ENCODE measurements at regions not wholly inside any gene's neighbourhood (a gene's known extent, or its start where the extent isn't known, plus 50 kb on each side); places are given as distances from the start of the nearest gene placed in this dataset.

DNA sequence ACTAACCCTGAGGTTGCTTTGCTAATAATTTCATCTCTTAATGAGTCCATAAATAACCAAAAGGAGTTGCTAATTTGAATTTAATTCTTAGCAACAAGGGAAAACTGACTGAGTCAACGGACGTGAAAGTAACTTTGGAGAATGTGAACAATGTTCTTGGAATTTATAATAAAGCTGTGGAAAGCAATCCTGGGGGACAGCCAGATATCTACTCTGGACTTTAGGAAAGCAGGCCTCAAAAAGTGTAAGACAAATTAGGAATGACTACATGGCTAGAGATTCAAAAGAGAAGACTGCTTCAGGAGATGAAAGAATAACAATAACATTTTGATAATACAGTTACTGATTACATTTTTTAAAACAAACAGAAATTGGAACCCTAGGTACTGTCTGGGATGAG, 318.4 kb upstream of the COL8A1 start (continued):
- TF ChIP-seq, protein P1, sequence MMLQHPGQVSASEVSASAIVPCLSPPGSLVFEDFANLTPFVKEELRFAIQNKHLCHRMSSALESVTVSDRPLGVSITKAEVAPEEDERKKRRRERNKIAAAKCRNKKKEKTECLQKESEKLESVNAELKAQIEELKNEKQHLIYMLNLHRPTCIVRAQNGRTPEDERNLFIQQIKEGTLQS (IDR thresholded peaks at IDR 0.05; ENCODE audit: borderline replicate concordance, extremely low read depth, low read depth, low read length), result no peak
- no peak for TF ChIP-seq ZNF24 (IDR thresholded peaks at IDR 0.05)
- TF ChIP-seq, protein P2, sequence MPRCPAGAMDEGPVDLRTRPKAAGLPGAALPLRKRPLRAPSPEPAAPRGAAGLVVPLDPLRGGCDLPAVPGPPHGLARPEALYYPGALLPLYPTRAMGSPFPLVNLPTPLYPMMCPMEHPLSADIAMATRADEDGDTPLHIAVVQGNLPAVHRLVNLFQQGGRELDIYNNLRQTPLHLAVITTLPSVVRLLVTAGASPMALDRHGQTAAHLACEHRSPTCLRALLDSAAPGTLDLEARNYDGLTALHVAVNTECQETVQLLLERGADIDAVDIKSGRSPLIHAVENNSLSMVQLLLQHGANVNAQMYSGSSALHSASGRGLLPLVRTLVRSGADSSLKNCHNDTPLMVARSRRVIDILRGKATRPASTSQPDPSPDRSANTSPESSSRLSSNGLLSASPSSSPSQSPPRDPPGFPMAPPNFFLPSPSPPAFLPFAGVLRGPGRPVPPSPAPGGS (IDR thresholded peaks at IDR 0.05; ENCODE audit: borderline replicate concordance, insufficient read depth, low read depth, low read length, poor library complexity, severe bottlenecking), result no peak
- no peak for TF ChIP-seq MYC (IDR thresholded peaks at IDR 0.05; ENCODE audit: insufficient read depth, insufficient read length, insufficient replicate concordance, low read length, severe bottlenecking)
- no peak for TF ChIP-seq NKRF (conservative IDR thresholded peaks at IDR 0.05)
- no peak for TF ChIP-seq SUPT20H (IDR thresholded peaks at IDR 0.05; ENCODE audit: borderline replicate concordance, control insufficient read depth, low read depth, low read length)
- TF ChIP-seq EGR1 (IDR thresholded peaks at IDR 0.05; ENCODE audit: borderline replicate concordance in 1 of 2, low read depth in 2 of 2, low read length in 2 of 2), result no peak

DNA sequence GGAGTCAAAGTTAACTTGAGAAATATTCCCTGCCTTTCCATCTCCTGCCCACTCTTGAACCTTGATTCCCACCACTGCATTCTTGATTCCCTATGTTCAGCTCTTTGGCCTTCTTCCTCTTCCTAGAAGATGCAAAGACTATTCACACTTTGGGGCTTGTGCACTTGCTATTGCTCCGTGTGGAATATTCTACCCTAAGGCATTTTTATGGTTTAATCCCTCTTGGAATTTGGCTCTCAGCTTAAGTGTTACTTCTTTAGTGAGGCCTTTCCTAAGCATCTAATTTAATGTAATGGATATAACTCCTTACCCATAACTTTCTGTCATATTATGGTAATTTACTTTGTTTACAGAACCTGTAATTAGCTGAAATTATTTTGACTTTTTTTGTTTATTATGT, 318.9 kb upstream of the COL8A1 start:
- no peak overlapping the region for H3K4me2 ChIP-seq (ENCODE audit: control insufficient read depth, insufficient read depth)
- BruUV-seq (replicated peaks), result no TSS peak
- FAIRE-seq, result no peak
- TF ChIP-seq EED (IDR thresholded peaks at IDR 0.05; ENCODE audit: low read depth) (no peak), NRF1 (conservative IDR thresholded peaks at IDR 0.05; ENCODE audit: low read depth, low read length) (no peak), IKZF2 (IDR thresholded peaks at IDR 0.05) (no peak), NR2F1 (conservative IDR thresholded peaks at IDR 0.05) (no peak), ZNF217 (IDR thresholded peaks at IDR 0.05) (no peak)
- TF ChIP-seq, protein P3, sequence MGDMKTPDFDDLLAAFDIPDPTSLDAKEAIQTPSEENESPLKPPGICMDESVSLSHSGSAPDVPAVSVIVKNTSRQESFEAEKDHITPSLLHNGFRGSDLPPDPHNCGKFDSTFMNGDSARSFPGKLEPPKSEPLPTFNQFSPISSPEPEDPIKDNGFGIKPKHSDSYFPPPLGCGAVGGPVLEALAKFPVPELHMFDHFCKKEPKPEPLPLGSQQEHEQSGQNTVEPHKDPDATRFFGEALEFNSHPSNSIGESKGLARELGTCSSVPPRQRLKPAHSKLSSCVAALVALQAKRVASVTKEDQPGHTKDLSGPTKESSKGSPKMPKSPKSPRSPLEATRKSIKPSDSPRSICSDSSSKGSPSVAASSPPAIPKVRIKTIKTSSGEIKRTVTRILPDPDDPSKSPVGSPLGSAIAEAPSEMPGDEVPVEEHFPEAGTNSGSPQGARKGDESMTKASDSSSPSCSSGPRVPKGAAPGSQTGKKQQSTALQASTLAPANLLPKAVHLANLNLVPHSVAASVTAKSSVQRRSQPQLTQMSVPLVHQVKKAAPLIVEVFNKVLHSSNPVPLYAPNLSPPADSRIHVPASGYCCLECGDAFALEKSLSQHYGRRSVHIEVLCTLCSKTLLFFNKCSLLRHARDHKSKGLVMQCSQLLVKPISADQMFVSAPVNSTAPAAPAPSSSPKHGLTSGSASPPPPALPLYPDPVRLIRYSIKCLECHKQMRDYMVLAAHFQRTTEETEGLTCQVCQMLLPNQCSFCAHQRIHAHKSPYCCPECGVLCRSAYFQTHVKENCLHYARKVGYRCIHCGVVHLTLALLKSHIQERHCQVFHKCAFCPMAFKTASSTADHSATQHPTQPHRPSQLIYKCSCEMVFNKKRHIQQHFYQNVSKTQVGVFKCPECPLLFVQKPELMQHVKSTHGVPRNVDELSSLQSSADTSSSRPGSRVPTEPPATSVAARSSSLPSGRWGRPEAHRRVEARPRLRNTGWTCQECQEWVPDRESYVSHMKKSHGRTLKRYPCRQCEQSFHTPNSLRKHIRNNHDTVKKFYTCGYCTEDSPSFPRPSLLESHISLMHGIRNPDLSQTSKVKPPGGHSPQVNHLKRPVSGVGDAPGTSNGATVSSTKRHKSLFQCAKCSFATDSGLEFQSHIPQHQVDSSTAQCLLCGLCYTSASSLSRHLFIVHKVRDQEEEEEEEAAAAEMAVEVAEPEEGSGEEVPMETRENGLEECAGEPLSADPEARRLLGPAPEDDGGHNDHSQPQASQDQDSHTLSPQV (IDR thresholded peaks at IDR 0.05), result no peak
- TF ChIP-seq, protein P4, sequence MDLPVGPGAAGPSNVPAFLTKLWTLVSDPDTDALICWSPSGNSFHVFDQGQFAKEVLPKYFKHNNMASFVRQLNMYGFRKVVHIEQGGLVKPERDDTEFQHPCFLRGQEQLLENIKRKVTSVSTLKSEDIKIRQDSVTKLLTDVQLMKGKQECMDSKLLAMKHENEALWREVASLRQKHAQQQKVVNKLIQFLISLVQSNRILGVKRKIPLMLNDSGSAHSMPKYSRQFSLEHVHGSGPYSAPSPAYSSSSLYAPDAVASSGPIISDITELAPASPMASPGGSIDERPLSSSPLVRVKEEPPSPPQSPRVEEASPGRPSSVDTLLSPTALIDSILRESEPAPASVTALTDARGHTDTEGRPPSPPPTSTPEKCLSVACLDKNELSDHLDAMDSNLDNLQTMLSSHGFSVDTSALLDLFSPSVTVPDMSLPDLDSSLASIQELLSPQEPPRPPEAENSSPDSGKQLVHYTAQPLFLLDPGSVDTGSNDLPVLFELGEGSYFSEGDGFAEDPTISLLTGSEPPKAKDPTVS (IDR thresholded peaks at IDR 0.05; ENCODE audit: low read depth, low read length), result no peak

More for the DNA sequence above, 318.9 kb upstream of the COL8A1 start:
- POLR2A ChIA-PET, result no interaction called here
- SMC1A ChIA-PET (ENCODE audit: uncharacterized antibody, unreplicated experiment), result no interaction called here
- Histone ChIP-seq H4K20me1 (ENCODE audit: control insufficient read depth, insufficient read depth) (no peaks in the 10 kb centered on the region), H3K79me2 (ENCODE audit: control insufficient read depth, insufficient read depth, low read length) (no peaks in the 10 kb centered on the region), H3K9ac (ENCODE audit: control insufficient read depth, insufficient read depth, low read length) (no peak overlapping the region), H3K36me3 (ENCODE audit: control insufficient read depth in 2 of 2, insufficient read depth in 2 of 2, low read length in 1 of 2) (no peaks in the 10 kb centered on the region), H3K9me3 (replicated peaks; ENCODE audit: control insufficient read depth, insufficient read depth, low read length) (no peaks in the 10 kb centered on the region), H3K4me1 (ENCODE audit: control insufficient read depth, insufficient read depth, low read length) (no peaks in the 10 kb centered on the region), H2AFZ (ENCODE audit: control insufficient read depth, low read depth, low read length) (no peak overlapping the region), H3K27ac (ENCODE audit: control insufficient read depth, insufficient read depth) (no peak overlapping the region), H3K27me3 (replicated peaks in 1 of 2; ENCODE audit: control insufficient read depth in 2 of 2, insufficient read depth in 2 of 2, low read length in 1 of 2) (no peaks in the 10 kb centered on the region), H3K4me3 (no peak overlapping the region)
- DNase-seq (ENCODE audit: low read depth, low spot score) (no peak), ATAC-seq (no peak)
- in situ Hi-C loops (cut with MboI), result no loop called here
- RAD21 ChIA-PET (ENCODE audit: unreplicated experiment), result no interaction called here
- intact Hi-C loops (cut with micrococcal nuclease; ENCODE audit: unreplicated experiment), result no loop called here
- CTCF ChIA-PET, result no interaction called here
- 31% methylated on average over 1 of the region's 1 CpG for WGBS (ENCODE audit: insufficient coverage, insufficient replicate concordance, low lambda C conversion rate, missing lambda C conversion rate)
